HG02610 (cell line): ENCODE measurements at regions not wholly inside any gene's neighbourhood (a gene's known extent, or its start where the extent isn't known, plus 50 kb on each side); places are given as distances from the start of the nearest gene placed in this dataset.
"Not testable (repeated sequence)": the region's sequence is repeated elsewhere in the genome, so short reads cannot be mapped to it uniquely, and the experiment has no call there.

ENCODE experiments used
- ATAC-seq: cut with Tn5 transposase; IDR thresholded peaks from one replicate; pipeline ENCODE4 v1.9.1; 2021; ENCODE audit warnings: mild to moderate bottlenecking, moderate library complexity; ENCODE audit not compliant: unreplicated experiment

GRCh38 chr14:38593476-38593875 lies 337.6 kb upstream of the CLEC14A start:
- ATAC-seq = no peak

- ATAC-seq = no peak
These were observed 337.0 kb upstream of the CLEC14A start for GRCh38 chr14:38592764-38593442.

GRCh38 chr14:38589747-38590350 lies 334.0 kb upstream of the CLEC14A start:
- no peak for ATAC-seq

DNA sequence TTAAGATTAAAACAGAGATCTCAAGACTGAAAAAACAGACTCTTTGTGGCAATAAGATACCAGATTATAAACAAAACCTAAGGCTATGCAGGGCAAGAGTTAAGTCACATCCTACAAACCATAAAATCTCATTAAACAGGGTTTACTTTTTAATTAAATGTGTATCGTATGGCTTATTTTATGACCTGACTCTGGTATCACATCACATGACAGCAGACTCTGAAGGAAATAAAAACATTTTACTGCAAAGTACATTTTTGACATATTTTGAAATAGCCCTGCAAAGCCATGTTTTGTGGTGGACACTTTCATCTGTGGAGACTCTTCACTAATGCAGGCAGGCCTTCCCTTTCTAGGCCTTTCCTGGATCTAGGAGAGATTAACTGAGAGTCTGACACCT lies 327.6 kb upstream of the CLEC14A start:
- ATAC-seq = no peak

DNA sequence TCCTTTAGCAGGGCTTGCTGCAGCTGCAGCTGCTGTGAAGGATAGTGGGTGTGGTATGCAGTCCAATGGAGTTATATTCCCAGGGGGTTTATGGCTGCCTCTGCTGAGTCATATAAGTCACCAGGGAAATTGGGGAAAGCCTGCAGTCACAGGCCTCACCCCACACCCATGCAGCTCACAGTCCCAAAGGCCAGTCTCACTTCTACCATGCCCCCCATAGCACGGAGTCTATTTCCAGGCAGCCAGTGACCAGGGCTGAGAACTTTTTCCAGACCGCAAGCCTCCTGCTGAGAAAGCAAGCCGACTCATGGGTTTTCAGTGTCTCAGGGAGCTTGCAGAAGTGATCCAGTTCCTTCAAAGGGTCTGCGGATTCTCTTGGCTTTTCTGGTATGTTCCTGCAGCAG lies 322.4 kb upstream of the CLEC14A start:
- ATAC-seq = no peak

DNA sequence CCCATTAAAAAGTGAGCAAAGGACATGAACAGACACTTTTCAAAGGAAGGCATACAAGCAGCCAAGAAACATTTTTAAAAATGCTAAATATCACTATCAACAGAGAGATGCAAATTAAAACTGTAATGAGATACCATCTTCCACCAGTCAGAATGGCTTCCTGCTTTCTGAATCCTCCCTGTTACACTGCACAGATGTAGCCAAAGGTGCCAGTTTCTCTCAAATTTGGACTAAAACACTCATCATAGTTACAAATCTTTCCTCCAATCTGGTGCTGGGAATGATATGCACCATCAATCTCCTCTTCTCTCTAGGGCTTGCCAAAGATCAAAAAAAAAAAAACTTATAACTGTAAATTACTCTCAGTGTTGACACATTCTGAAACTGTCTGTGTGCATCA lies 311.8 kb upstream of the CLEC14A start:
- no peak for ATAC-seq

DNA sequence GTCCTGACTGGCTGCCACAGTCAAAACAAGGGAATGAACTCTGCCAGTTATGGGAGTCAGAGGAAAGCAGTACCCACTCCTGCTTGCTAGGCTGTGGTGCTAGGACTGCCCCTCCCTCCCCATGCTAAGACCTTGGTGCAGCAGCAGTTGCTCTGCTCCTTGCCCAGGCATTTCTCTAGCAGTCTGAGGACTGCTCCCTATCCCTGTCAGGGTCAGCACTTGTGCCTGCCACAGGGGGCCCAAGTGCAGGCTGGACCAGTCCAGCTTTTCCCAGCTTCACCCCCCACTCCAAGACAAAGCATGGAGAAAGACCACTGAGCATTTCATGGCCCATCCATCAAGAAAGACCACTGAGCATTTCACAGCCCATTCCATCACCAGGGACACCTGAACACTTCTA lies 305.8 kb upstream of the CLEC14A start:
- ATAC-seq = no peak

- ATAC-seq = no peak
These were observed 303.8 kb upstream of the CLEC14A start for GRCh38 chr14:38559711-38560110.

DNA sequence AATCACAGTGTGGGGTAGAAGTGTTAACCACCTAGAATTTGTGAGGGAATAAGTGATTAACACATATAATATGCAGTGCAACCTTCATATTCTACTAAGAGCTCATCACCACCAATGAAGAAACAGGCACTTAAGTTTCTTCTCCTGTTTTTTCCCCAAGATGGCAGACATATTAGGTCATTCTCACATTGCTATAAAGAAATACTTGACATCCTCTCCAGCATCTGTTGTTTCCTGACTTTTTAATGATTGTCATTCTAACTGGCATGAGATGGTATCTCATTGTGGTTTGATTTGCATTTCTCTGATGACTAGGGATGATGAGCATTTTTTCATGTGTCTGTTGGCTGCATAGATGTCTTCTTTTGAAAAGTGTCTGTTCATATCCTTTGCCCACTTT lies 301.5 kb upstream of the CLEC14A start:
- not testable (repeated sequence) for ATAC-seq

- no peak for ATAC-seq
These were observed 300.4 kb upstream of the CLEC14A start for GRCh38 chr14:38556252-38556651.

DNA sequence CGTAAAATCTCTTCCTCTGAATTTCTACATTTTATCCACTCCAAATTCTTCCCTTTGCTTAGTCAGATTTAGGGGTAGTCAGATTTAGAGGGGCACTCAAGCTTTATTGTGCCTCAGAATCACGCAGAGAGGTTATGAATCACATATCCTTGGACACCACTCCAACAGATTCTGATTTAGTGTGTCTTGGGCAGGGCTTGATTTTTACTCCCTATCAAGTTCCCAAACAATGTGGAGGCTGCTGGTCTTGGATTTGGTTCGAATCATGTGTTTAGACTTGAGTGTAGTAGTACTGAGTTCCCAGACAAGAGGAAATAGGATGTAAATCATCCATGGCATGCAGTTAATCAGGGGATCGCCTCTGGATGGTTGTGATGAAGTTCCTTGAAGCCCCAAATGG lies 298.1 kb upstream of the CLEC14A start:
- no peak for ATAC-seq

DNA sequence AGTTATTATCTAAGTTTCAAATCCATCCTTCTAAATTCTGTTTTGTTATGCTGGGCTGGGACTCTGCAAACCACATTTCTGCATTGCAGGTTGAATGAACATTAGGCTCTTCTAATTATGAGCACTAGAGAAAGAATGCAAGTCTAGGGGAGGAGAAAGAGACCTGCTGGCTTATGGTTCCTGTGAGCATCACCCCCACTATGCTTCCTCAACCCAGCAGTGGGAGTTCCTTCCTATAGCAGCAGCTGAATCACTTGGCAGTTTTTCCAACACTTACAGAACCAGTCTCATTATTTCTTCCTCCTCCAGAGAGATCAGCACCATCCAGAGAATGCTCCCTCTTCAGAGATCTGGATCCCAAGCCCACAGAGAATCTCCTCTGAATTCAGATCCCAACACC lies 297.7 kb upstream of the CLEC14A start:
- no peak for ATAC-seq

GRCh38 chr14:38549564-38549963 lies 293.7 kb upstream of the CLEC14A start:
- ATAC-seq = no peak

DNA sequence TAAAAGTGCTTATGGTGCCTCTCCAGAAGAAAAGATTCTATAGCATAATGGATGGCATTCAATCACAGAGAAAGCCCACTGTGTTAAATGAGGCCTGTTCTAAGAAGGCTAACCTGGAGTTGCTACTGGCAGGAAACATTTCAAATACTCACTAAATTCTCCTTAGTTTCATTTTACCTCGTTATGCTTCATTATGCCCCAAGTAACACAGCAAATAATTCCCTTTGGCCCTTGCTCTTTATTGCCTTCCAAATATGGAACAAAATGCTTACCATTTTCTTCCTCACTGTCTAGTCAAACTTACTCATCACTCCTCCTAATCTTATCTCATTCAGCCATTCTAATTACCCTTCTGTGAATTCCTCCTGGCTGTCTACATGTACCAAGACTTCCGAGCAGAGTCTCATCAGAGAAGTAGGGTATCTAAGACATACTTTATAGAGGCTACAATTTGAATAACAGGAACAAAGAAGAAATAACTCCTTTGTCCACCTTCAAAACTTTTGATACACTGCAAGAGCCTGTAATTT lies 292.1 kb upstream of the CLEC14A start:
- ATAC-seq = no peak

- no peak for ATAC-seq
These were observed 291.1 kb upstream of the CLEC14A start for GRCh38 chr14:38546932-38547551.

- no peak for ATAC-seq
These were observed 288.9 kb upstream of the CLEC14A start for GRCh38 chr14:38544776-38545175.

DNA sequence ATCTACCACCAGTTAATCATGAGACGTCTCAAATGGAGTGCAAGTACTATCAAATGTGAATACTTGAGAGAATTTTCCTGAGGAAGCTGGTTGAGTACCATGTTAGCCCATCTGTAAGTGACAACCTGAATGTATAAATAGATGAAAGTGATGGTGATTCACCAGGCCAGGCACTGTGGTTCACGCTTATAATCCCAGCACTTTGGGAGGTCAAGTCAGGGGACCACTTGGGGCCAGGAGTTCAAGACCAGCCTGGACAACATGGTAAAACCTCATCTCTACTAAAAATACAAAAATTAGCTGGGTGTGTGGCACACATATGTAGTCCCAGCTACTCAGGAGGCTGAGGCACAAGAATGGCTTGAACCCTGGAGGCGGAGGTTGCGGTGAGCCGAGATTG lies 288.0 kb upstream of the CLEC14A start:
- ATAC-seq = not testable (repeated sequence)

GRCh38 chr14:38538053-38538452 lies 282.2 kb upstream of the CLEC14A start:
- not testable (repeated sequence) for ATAC-seq

DNA sequence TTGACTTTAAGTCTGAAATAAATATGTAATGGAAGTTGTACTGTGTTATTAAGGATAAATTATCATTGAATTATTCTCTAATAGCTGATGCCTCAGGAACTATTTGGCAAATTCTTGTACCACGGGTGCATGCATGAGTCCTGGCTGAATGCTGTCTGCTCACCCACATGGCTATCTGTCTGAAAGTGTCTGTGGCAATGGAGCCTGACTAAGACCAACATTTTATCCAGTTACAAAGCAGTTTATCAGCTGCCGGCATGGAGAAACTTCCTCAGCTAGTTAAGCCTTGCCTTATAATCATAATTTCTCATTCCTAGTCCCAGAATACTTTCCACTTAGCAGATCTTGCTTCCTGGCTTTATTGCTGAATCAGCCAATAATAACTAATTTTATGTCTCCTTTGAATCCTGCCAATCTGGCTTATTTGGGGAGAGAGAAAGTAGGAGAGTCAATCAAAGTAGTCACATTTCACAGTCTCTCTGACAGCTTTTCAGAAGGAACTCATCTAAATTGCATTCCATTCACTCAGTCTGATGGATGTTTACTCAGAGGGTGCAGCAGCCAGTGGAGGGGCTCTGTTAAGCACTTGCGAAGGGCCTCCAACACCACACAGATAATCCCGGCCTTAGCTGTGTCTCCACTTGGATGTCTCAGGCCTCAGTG lies 280.6 kb upstream of the CLEC14A start:
- no peak for ATAC-seq

DNA sequence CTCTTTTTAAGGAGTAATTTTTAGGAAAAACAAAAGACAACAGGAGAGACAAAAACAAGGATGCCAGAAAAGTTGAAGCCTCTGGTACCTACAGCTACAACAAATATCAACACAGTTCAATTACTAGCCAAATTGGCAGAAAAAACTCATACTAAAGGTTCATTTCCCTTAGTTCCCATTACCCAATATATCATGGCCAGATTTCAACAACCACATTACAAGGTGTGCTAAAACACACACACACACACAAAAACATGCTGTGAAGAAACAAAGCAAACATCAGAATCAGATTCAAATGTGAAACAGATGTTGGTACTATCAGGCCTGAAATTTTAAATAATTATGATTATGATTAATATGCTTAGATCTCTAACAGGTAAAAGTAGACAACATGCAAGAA lies 272.7 kb upstream of the CLEC14A start:
- no peak for ATAC-seq

GRCh38 chr14:38527502-38527878 lies 271.6 kb upstream of the CLEC14A start:
- ATAC-seq = no peak
